Natural killer cell (primary cell): ENCODE measurements at regions not wholly inside any gene's neighbourhood (a gene's known extent, or its start where the extent isn't known, plus 50 kb on each side); places are given as distances from the start of the nearest gene placed in this dataset.

Source experiments
- ATAC-seq, 3 donors: fragments of 150-1000 bp in 2 of 3; fragments of 200-7000 bp in 1 of 3; cut with Tn5 transposase; 1 replicate in 1 of 3; 2 replicates in 2 of 3; pipeline ENCODE4 v1.10.0; 2021; ENCODE audit warnings: mild to moderate bottlenecking in 2 of 3, moderate library complexity in 2 of 3
- DNase-seq, 2 donors: peaks; one replicate each; pipeline versions ENCODE4 v3.0.0 to v3.0.0-alpha.2; 2013 to 2021; ENCODE audit warnings: mixed read lengths in 1 of 2
- H3K27ac ChIP-seq: one replicate; pipeline ENCODE4 v1.5.1; 2013; ENCODE audit warnings: mild to moderate bottlenecking, low read length
- H3K27me3 ChIP-seq: one replicate; pipeline ENCODE4 v1.6.1; 2013; ENCODE audit warnings: low read length; ENCODE audit not compliant: control insufficient read depth, insufficient read depth
- H3K36me3 ChIP-seq: one replicate; pipeline ENCODE4 v1.6.1; 2013; ENCODE audit warnings: low read length; ENCODE audit not compliant: control insufficient read depth, insufficient read depth
- H3K4me1 ChIP-seq: one replicate; pipeline ENCODE4 v1.6.1; 2013; ENCODE audit warnings: low read length; ENCODE audit not compliant: control insufficient read depth, insufficient read depth
- H3K4me3 ChIP-seq: one replicate; pipeline ENCODE4 v1.5.1; 2013; ENCODE audit warnings: low read length
- H3K9me3 ChIP-seq: one replicate; pipeline ENCODE4 v1.6.1; 2013; ENCODE audit warnings: low read length; ENCODE audit not compliant: control insufficient read depth, insufficient read depth
- H3K27ac Mint-ChIP-seq, 2 donors: one replicate each; pipeline ENCODE4 v1.8.0; 2022; ENCODE audit warnings: mild to moderate bottlenecking in 2 of 2, mixed read lengths in 2 of 2, moderate library complexity in 1 of 2
- H3K27me3 Mint-ChIP-seq, 2 donors: one replicate each; pipeline ENCODE4 v1.8.0; 2022; ENCODE audit warnings: low read depth in 2 of 2, mixed read lengths in 2 of 2
- H3K36me3 Mint-ChIP-seq: one replicate; pipeline ENCODE4 v1.8.0; 2022; ENCODE audit warnings: mixed read lengths
- H3K4me1 Mint-ChIP-seq, 2 donors: one replicate each; pipeline ENCODE4 v1.8.0; 2022; ENCODE audit warnings: mixed read lengths in 2 of 2
- H3K4me3 Mint-ChIP-seq: one replicate; pipeline ENCODE4 v1.8.0; 2022; ENCODE audit warnings: mild to moderate bottlenecking, moderate library complexity, mixed read lengths
- H3K9me3 Mint-ChIP-seq, 2 donors: one replicate each; pipeline ENCODE4 v1.8.0; 2022; ENCODE audit warnings: mixed read lengths in 2 of 2
- CTCF ChIP-seq: fragments of 200-600 bp; IDR thresholded peaks from one replicate; pipeline ENCODE4 v1.8.0; 2022; ENCODE audit warnings: antibody characterized with exemption
- WGBS: methylation state at CpG from one replicate; pipeline ENCODE4 v1.1.7; 2013; ENCODE audit warnings: missing lambda C conversion rate; ENCODE audit not compliant: insufficient coverage; 5-methylcytosine and 5-hydroxymethylcytosine counted together
- intact Hi-C: fragments of 100-400 bp; cut with micrococcal nuclease; formaldehyde crosslinking; loops from one replicate; pipeline ENCODE4 v1.14.2; 2022

DNA sequence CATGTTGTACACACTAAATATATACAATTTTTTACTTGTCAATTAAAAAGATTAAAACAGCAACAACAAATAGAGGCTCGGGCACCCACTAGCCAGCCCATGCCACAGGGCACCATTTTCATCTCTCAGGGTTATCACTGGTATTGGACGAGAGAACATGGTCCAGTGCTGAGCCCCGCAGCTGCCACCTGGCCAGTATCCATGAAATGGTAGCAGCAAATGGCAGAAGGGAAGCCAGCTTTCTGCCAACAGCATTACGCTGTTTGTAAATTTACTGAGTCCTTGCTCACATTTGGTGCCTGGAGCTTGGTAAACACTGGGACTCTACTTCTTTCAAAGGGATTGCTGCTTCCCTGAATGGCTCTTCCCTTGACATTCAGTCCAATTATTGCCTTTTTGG lies 87.9 kb upstream of the WASF3 start:
- H3K9me3 Mint-ChIP-seq = no peaks in the 10 kb centered on the region
- Histone ChIP-seq H3K4me3 (no peak overlapping the region), H3K4me1 (no peaks in the 10 kb centered on the region), H3K27ac (no peak overlapping the region), H3K36me3 (no peaks in the 10 kb centered on the region), H3K9me3 (no peaks in the 10 kb centered on the region), H3K27me3 (no peaks in the 10 kb centered on the region)
- DNase-seq (no peak), ATAC-seq (no peak)
- no peaks in the 10 kb centered on the region for H3K4me1 Mint-ChIP-seq
- no peaks in the 10 kb centered on the region for H3K36me3 Mint-ChIP-seq
- no peak for TF ChIP-seq CTCF
- no peak overlapping the region for H3K27ac Mint-ChIP-seq
- WGBS = 90% methylated on average over 4 of the region's 4 CpGs
- intact Hi-C loops = no loop called here
- peaks cover 8 to 13% of the 10 kb centered on the region in 2 donors for H3K27me3 Mint-ChIP-seq
- no peak overlapping the region for H3K4me3 Mint-ChIP-seq

- H3K4me3 ChIP-seq = no peak overlapping the region
- TF ChIP-seq CTCF = no peak
- DNase-seq = no peak
- H3K27ac ChIP-seq = no peak overlapping the region
- H3K36me3 ChIP-seq = no peaks in the 10 kb centered on the region
- H3K36me3 Mint-ChIP-seq = no peaks in the 10 kb centered on the region
- no peak overlapping the region for H3K4me3 Mint-ChIP-seq
- WGBS = 93% methylated on average over 8 of the region's 8 CpGs
- H3K27ac Mint-ChIP-seq = no peak overlapping the region
- H3K9me3 Mint-ChIP-seq = no peaks in the 10 kb centered on the region
- H3K9me3 ChIP-seq = no peaks in the 10 kb centered on the region
- ATAC-seq = no peak
- H3K27me3 Mint-ChIP-seq = peaks cover 3 to 8% of the 10 kb centered on the region in 2 donors
- H3K27me3 ChIP-seq = no peaks in the 10 kb centered on the region
- peaks cover 11% of the 10 kb centered on the region for H3K4me1 ChIP-seq
- intact Hi-C loops = no loop called here
- H3K4me1 Mint-ChIP-seq = peaks cover 6 to 14% of the 10 kb centered on the region in 2 donors
Observed at GRCh38 chr13:26471807-26472206, 85.7 kb upstream of the WASF3 start.

DNA sequence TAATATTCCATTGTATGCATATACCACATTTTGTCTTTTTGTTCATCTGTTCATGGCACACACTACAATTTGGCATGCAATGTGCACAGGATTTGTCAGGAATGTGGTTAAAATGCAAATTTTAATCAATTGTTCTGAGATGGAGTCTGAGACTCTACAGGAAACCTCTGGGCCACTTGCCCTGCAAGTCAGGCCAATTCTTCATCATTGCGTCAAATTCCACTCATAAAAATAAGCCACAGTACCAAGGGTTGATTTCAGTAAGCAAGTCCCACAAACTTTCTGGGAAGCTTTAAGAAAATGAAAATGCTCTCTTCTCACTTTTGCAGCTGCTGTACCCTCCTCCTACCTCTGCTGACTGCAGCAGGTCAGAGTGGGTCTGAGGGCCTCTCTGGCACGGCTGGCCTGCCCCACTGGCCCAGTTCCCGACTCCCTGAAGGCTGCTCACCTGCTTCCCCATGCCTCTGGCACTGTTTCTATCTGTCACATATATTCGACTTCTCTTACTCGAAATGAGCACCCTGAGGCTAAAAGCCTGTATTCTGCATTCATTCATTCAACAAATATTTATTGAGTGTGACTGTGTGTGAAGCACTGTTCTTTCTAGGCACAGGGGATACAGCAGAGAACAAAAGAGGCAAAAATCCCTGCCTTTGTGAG lies 83.8 kb upstream of the WASF3 start:
- intact Hi-C loops = no loop called here
- Mint-ChIP-seq H3K27me3 (no peaks in the 10 kb centered on the region), H3K4me1 (peaks cover 10 to 19% of the 10 kb centered on the region in 2 donors), H3K4me3 (no peak overlapping the region), H3K27ac (no peak overlapping the region), H3K9me3 (no peaks in the 10 kb centered on the region), H3K36me3 (no peaks in the 10 kb centered on the region)
- H3K4me1 ChIP-seq = peaks cover 14% of the 10 kb centered on the region
- no peaks in the 10 kb centered on the region for H3K9me3 ChIP-seq
- WGBS = 88% methylated on average over 5 of the region's 5 CpGs
- TF ChIP-seq CTCF = no peak
- no peaks in the 10 kb centered on the region for H3K36me3 ChIP-seq
- H3K4me3 ChIP-seq = no peak overlapping the region
- no peaks in the 10 kb centered on the region for H3K27me3 ChIP-seq
- ATAC-seq (no peak), DNase-seq (no peak)
- H3K27ac ChIP-seq = no peak overlapping the region

GRCh38 chr13:26474286-26474685 lies 83.2 kb upstream of the WASF3 start:
- Mint-ChIP-seq H3K4me3 (no peak overlapping the region), H3K36me3 (no peaks in the 10 kb centered on the region), H3K27ac (no peak overlapping the region), H3K4me1 (peaks cover 10 to 19% of the 10 kb centered on the region in 2 donors), H3K9me3 (no peaks in the 10 kb centered on the region), H3K27me3 (no peaks in the 10 kb centered on the region)
- Histone ChIP-seq H3K27me3 (no peaks in the 10 kb centered on the region), H3K4me3 (no peak overlapping the region), H3K27ac (no peak overlapping the region), H3K4me1 (peaks cover 14% of the 10 kb centered on the region), H3K36me3 (no peaks in the 10 kb centered on the region), H3K9me3 (no peaks in the 10 kb centered on the region)
- DNase-seq (no peak), ATAC-seq (no peak)
- 95% methylated on average over 11 of the region's 11 CpGs for WGBS
- no peak for TF ChIP-seq CTCF
- intact Hi-C loops = no loop called here
